ENCODE measurements at regions not wholly inside any gene's neighbourhood (a gene's known extent, or its start where the extent isn't known, plus 50 kb on each side); places are given as distances from the start of the nearest gene placed in this dataset.

GRCh38 chr3:194837457-194838127 is 151.9 kb downstream of the FAM43A start:
- DNase-seq (ENCODE audit: low read depth): no peak

- no peak for DNase-seq (ENCODE audit: low read depth)
Measured at GRCh38 chr3:194838236-194838635, 152.6 kb downstream of the FAM43A start.

- no peak for DNase-seq (ENCODE audit: low read depth)
Measured at GRCh38 chr3:194840661-194841514, 155.2 kb downstream of the FAM43A start.

DNA sequence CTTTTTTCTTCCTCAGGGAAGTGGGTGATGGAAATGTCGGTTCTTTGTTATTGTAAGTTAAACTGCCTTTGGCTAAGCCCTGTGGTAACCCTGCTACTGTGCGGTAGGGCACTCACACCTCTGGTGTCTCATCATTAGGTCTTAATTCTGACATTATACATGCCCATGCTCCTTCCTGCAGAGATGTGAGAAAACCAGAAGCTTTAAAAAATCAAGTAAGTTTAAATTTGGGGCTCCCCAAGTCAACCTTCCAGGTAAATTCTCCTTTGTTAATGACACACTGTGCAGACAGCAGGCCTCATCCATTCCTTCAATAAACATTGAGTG is 155.8 kb downstream of the FAM43A start:
- DNase-seq (ENCODE audit: low read depth): no peak

GRCh38 chr3:194843556-194843955 is 157.9 kb downstream of the FAM43A start:
- DNase-seq (ENCODE audit: low read depth): no peak

DNA sequence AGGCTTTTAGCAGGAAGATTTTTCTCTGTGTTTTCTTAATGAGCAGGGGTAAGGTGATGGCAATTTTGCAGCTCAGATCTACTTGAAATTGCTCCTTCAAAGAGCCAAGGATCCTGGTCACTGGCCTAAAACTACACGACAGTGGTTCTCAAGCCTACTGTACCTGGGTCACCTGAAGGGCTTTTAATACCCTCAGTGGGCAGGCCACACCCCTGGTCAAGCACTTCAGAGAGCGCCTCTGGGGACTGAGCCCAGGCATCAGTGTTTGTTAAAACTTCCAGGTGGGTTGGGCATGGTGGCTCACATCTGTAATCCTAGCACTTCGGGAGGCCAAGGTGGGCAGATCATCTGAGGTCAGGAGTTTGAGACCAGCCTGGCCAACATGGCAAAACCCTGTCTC is 158.4 kb downstream of the FAM43A start:
- no peak for DNase-seq (ENCODE audit: low read depth)

- DNase-seq (ENCODE audit: low read depth): no peak
Measured at GRCh38 chr3:194849166-194849875, 163.6 kb downstream of the FAM43A start.

- DNase-seq (ENCODE audit: low read depth): no peak
Measured at GRCh38 chr3:194851254-194851653, 165.6 kb downstream of the FAM43A start.

DNA sequence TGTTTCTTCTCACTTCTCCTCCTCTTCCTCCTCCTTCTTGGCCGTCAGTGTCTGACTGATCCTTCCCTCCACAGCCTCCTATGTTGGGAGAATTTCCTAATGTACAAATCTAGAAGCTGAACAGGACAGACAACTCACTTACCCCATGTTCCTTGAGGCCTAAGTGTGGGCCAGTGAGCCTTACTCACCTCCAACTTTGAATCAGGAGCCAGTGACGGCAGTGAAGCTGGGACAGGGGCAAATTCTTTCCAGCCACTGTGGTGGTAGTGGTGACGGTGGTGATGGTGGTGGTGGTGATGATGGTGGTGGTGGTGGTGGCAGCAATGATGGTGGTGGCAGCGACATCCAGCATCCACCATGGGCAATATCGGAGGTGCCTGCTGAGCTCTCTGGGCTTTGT is 166.3 kb downstream of the FAM43A start:
- no peak for DNase-seq (ENCODE audit: low read depth)

DNA sequence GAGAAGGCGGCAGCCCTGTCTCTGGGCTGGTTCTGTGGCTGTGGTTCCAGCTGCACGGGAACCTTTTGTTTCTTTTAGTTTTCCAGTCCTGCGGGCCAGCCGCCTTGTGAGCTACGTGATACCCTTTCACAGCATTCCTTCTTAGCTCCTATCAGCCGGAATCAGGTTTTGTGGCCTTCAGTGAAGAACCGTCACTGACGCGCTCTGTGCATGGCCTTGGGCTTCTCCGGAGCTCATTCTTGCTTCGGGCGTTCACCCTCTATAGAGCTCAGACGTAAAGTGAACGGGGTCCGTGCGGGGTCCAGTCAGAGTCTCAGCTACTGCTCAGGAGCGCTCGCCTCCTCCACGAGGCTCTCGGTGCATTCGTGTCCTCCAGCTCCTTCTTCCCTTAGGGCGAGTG is 166.7 kb downstream of the FAM43A start:
- no peak for DNase-seq (ENCODE audit: low read depth)

DNA sequence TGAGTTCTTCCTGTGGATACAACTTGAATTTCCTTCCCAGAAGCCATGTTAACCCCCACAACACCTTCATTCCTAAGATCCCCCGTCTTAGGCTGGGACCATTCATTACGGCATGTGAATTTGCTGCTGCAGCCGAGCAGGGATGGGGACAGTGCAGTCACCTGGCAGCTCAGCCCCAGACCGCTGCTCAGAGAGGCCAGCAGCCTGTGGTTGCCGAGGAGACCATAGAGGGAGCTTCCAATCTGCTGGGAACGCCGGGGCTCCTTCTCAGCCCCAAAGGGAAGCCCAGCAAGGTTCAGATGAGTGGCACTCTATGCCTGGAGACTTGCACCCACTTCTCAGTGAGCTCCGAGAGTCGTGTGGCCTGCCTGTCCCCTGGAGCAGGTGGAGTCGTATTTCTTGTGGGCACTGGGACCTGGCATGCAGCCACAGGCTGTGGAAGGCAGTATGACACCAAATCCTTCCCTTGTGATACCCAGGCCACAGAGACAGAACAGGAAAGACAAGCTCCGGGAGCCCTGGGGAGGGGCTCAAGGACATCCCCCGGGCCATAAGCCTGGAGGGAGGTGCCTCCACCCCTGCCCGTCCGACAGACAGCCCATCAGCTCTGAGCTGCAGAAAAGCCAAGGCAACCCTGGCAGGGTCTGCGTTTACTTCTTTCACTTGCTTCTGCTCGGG is 167.3 kb downstream of the FAM43A start:
- no peak for DNase-seq (ENCODE audit: low read depth)

DNA sequence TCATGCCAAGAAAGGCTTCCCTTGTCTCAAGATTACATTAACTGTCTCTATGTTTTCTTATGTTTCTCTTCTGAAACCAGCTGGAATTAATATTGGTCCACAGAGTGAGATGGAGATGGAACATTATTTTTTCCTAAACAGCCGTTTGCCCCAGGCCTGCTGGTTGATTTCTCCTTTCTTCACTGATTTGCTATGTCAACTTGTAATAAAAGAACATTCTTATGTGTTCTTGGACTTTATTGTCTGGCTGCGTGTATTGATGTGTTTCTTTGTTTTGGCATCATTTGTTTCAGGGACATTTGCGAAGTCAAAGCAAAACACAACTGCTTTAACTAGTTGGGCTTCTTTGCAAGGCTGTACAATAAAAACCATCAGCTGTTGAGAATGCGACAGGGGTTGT is 168.5 kb downstream of the FAM43A start:
- peak; percentile 12 for DNase-seq (ENCODE audit: low read depth)

DNA sequence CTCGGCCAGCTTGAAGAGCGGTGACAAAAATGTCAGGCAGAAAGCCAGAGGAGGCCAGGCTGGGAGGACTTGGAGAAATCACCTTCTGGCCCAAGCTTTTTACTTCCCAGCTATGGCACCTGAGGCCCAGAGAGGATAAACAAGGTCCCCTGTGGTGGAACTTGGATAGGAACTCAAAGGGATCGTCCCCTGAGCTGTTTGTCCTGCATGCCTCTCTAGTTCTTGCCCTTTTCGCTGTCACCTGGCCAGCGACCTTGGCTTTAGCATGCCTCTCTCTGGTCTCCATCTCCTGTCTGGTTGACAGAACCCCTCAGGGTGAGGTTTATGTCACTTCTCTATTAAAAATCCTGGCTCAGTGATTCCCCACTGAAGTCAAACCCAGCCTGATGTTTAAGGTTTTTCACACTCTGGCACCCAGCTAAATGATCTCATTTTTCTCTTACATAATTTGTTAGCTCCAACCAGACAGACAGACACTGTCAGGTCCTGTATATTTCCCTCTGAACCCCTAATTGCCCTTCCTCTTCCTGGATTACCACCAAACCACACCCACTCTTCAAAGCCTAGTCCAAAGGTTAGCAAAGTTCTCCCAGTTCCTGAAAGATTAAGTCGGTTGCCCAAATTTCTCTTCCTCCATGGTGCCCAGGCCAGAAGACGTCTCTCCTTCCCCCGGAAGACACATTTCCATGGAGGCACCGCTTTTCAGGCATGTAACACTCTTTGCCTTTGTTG is 169.1 kb downstream of the FAM43A start:
- DNase-seq (ENCODE audit: low read depth): no peak

DNA sequence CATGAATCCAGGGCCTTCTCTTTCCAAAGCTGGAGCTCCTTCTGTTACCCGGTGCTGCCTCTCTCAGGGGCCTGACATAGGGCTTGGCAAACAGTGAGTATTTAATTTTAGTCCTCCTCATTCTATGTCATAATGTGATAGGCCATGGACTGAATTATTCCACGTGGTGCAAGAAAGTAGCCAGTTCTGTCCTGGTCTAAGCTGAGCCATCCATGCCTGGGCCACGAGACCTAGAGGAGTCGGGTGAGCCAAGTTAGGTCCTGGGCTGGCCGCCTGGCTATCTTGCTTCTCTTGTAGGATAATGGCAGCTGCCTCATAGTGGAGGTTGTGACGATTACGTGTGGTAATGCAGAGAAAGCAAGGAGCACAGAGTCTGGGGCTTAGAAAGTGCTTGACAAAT is 170.6 kb downstream of the FAM43A start:
- DNase-seq (ENCODE audit: low read depth): no peak

DNA sequence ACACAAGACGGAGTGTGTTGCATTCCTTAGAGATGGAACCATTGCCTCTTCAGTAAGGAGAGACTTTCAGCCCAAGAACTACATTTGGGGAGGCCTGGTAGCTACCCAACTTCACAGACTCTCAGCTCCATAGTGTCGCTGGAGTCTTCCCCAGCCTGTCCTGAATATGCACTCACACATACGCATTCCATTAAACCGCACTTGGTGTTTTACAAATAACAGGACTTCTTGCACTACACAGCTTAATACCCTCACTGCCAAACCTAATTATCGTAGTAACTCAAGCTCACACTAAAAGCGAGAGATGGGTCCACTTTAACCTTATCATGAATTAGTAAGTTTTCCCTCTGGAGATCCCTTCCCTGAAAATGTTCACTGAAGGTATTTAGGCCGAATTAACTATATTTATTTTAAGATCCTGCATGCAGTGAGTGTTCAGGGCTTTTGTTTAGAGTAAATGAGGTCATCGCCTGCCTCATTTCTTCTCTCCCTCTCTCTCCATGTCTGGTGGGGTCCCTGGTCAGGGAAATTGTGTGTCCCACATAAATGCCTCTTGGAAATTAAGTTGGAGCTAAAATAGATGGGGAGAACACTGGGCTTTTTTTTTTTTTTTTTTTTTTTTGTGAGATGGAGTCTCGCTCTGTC is 171.9 kb downstream of the FAM43A start:
- no peak for DNase-seq (ENCODE audit: low read depth)

GRCh38 chr3:194858382-194858781 is 172.7 kb downstream of the FAM43A start:
- no peak for DNase-seq (ENCODE audit: low read depth)

DNA sequence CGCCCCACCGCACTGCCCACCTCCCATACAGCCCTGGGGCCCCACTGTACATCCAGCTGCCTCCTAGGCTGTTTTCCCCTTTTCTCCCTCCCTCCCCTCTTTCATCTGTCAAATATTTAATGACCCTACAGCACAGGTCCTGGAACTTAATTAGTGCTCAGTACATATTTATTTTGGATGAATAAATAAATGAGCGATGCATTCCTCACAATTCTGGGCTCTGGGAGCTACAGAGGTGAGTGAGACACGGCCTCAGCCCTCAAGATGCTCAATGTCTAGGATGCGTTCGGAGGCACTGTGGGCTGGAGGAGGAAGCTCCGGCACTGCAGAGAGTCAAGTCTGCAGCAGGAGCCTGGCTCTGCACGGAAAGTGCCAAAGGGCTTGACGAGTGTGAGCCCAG is 175.0 kb downstream of the FAM43A start:
- no peak for DNase-seq (ENCODE audit: low read depth)

GRCh38 chr3:194861375-194861774 is 175.7 kb downstream of the FAM43A start:
- no peak for DNase-seq (ENCODE audit: low read depth)

GRCh38 chr3:194865061-194865460 is 179.4 kb downstream of the FAM43A start:
- no peak for DNase-seq (ENCODE audit: low read depth)

GRCh38 chr3:194865615-194866014 is 179.9 kb downstream of the FAM43A start:
- DNase-seq (ENCODE audit: low read depth): no peak

DNA sequence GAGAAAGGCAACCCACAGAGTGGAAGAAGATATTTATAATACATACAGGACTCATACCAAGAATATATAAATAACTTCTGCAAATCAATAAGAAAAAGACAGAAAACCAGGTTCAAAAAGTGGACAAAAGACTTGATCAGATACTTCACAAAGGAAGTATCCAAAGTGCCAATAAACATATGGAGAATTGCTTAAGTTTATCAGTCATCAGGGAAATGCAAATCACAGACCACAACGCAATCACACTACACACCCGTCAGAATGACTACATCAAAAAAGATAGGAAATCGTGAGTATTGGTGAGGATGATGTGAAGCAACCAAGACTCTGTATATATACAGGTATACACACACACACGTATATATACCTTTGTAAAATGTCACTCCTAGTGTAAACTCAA is 180.6 kb downstream of the FAM43A start:
- DNase-seq (ENCODE audit: low read depth): no peak
